SK-N-SH (cell line): ENCODE measurements at regions not wholly inside any gene's neighbourhood (a gene's known extent, or its start where the extent isn't known, plus 50 kb on each side); places are given as distances from the start of the nearest gene placed in this dataset.

Source experiments
- CTCF ChIA-PET: fragments of 300-600, 350-600 bp; formaldehyde crosslinking; extraction: SDS; loops from one replicate; lab custom pipeline; 2021; lab: Yijun Ruan, JAX
- POLR2A ChIA-PET: fragments of 350-600 bp; sonication (Branson Sonifier 250); formaldehyde crosslinking; extraction: SDS; loops from one replicate; lab custom pipeline; 2020; ENCODE audit warnings: antibody characterized with exemption, inconsistent platforms; lab: Yijun Ruan, JAX
- DNase-seq: peaks from one replicate; pipeline ENCODE4 v3.0.0; 2012
- H2AFZ ChIP-seq: fragments of 200-600 bp; sonication (generic); 2 replicates; pipeline ENCODE4 v1.8.1; 2016; ENCODE audit warnings: antibody characterized with exemption, mild to moderate bottlenecking, low read depth
- H3F3A ChIP-seq: fragments of 200-600 bp; sonication (generic); replicated peaks from 2 replicates; pipeline ENCODE3; 2016; ENCODE audit warnings: antibody characterized with exemption, mild to moderate bottlenecking; ENCODE audit not compliant: insufficient read depth
- H3K27ac ChIP-seq, 2 experiments: fragments of 200-500 bp in 1 of 2; fragments of 200-600 bp in 1 of 2; sonication (Bioruptor generic) in 1 of 2; sonication (generic), shearing (Covaris generic) in 1 of 2; 2 replicates each; pipeline versions ENCODE4 v1.5.1 to v1.6.1; 2014 to 2016; ENCODE audit warnings: low read depth in 2 of 2, inconsistent platforms in 1 of 2, low read length in 1 of 2, mild to moderate bottlenecking in 1 of 2, mixed read lengths in 1 of 2
- H3K27me3 ChIP-seq: fragments of 200-600 bp; sonication (generic), shearing (Covaris generic); 2 replicates; pipeline ENCODE4 v1.6.1; 2016; ENCODE audit warnings: mixed run types; ENCODE audit not compliant: insufficient read depth
- H3K36me3 ChIP-seq, 2 experiments: fragments of 200-500 bp in 1 of 2; fragments of 200-600 bp in 1 of 2; sonication (Bioruptor generic) in 1 of 2; sonication (generic) in 1 of 2; replicated peaks in 1 of 2; 2 replicates each; pipeline versions ENCODE3 to v1.5.1; 2014 to 2016; ENCODE audit warnings: low read length in 1 of 2, mild to moderate bottlenecking in 1 of 2; ENCODE audit not compliant: insufficient read depth in 2 of 2, control insufficient read depth in 1 of 2
- H3K4me1 ChIP-seq, 2 experiments: fragments of 200-500 bp in 1 of 2; fragments of 200-600 bp in 1 of 2; sonication (Bioruptor generic) in 1 of 2; sonication (generic), shearing (Covaris generic) in 1 of 2; 2 replicates each; pipeline versions ENCODE4 v1.5.1 to v1.6.1; 2014 to 2016; ENCODE audit warnings: low read depth in 1 of 2, low read length in 1 of 2, mixed run types in 1 of 2; ENCODE audit not compliant: insufficient read depth in 2 of 2, control insufficient read depth in 1 of 2
- H3K4me2 ChIP-seq: fragments of 200-600 bp; sonication (generic), shearing (Covaris generic); 2 replicates; pipeline ENCODE4 v1.6.1; 2017; ENCODE audit warnings: mixed run types
- H3K4me3 ChIP-seq, 2 experiments: fragments of 200-500 bp in 1 of 2; fragments of 200-600 bp in 1 of 2; sonication (Bioruptor generic) in 1 of 2; sonication (generic), shearing (Covaris generic) in 1 of 2; 2 replicates each; pipeline versions ENCODE4 v1.5.1 to v1.8.1; 2014 to 2016; ENCODE audit warnings: low read depth in 2 of 2, inconsistent platforms in 1 of 2, low read length in 1 of 2, mild to moderate bottlenecking in 1 of 2, mixed read lengths in 1 of 2, moderate library complexity in 1 of 2
- H3K79me2 ChIP-seq: fragments of 200-600 bp; sonication (generic); 2 replicates; pipeline ENCODE4 v1.8.1; 2017; ENCODE audit warnings: mild to moderate bottlenecking; ENCODE audit not compliant: insufficient read depth
- H3K9ac ChIP-seq: fragments of 200-600 bp; sonication (generic); 2 replicates; pipeline ENCODE4 v1.6.1; 2017; ENCODE audit warnings: mixed run types
- H3K9me2 ChIP-seq: fragments of 200-600 bp; sonication (generic); 2 replicates; pipeline ENCODE4 v1.6.1; 2017; ENCODE audit warnings: mixed run types
- H3K9me3 ChIP-seq: fragments of 200-600 bp; sonication (generic); 2 replicates; pipeline ENCODE4 v1.6.1; 2017; ENCODE audit warnings: mixed run types, mild to moderate bottlenecking, moderate library complexity
- H4K20me1 ChIP-seq: fragments of 200-600 bp; sonication (generic); 2 replicates; pipeline ENCODE4 v1.6.1; 2017; ENCODE audit warnings: mild to moderate bottlenecking, mixed run types; ENCODE audit not compliant: insufficient read depth
- CTCF ChIP-seq: fragments of 200-600 bp; sonication (generic); IDR thresholded peaks from 2 replicates; pipeline ENCODE4 v1.6.1; 2017; ENCODE audit warnings: antibody characterized with exemption, mild to moderate bottlenecking, moderate library complexity
- FOSL2 ChIP-seq: IDR thresholded peaks from 2 replicates; pipeline ENCODE4 v1.4.0; 2012; ENCODE audit warnings: low read depth, mild to moderate bottlenecking, moderate library complexity, borderline replicate concordance
- FOXM1 ChIP-seq: IDR thresholded peaks from 2 replicates; pipeline ENCODE4 v1.4.0; 2012; ENCODE audit warnings: low read depth, mild to moderate bottlenecking
- GATA2 ChIP-seq: sonication (generic); formaldehyde crosslinking; IDR thresholded peaks from 2 replicates; pipeline ENCODE4 v1.5.0; 2020; ENCODE audit warnings: mild to moderate bottlenecking, missing genetic modification reagents
- IRF3 ChIP-seq: fragments of 150-350 bp; IDR thresholded peaks from 2 replicates; pipeline ENCODE4 v1.6.1; 2016; ENCODE audit warnings: mild to moderate bottlenecking, low read depth, low read length
- JUND ChIP-seq: IDR thresholded peaks from 2 replicates; pipeline ENCODE4 v1.4.0; 2012
- MAX ChIP-seq: IDR thresholded peaks from 2 replicates; pipeline ENCODE4 v1.4.0; 2012; ENCODE audit warnings: low read depth
- NFIC ChIP-seq: IDR thresholded peaks from 2 replicates; pipeline ENCODE4 v1.4.0; 2012; ENCODE audit warnings: borderline replicate concordance
- NRF1 ChIP-seq: IDR thresholded peaks from 2 replicates; pipeline ENCODE4 v1.6.1; 2012; ENCODE audit warnings: low read depth, mild to moderate bottlenecking, low read length
- RFX5 ChIP-seq: IDR thresholded peaks from 2 replicates; pipeline ENCODE4 v1.6.1; 2012; ENCODE audit warnings: mild to moderate bottlenecking, improper control_type of control experiment, low read length
- RXRA ChIP-seq: IDR thresholded peaks from 2 replicates; pipeline ENCODE4 v1.4.0; 2012; ENCODE audit warnings: low read depth, mild to moderate bottlenecking, borderline replicate concordance
- SMC3 ChIP-seq: IDR thresholded peaks from 2 replicates; pipeline ENCODE4 v1.6.1; 2012; ENCODE audit warnings: low read depth, low read length, improper control_type of control experiment
- TCF12 ChIP-seq: IDR thresholded peaks from 2 replicates; pipeline ENCODE4 v1.4.0; 2012
- YY1 ChIP-seq: IDR thresholded peaks from 2 replicates; pipeline ENCODE4 v1.4.0; 2012; ENCODE audit warnings: low read depth, mild to moderate bottlenecking
- ZBTB33 ChIP-seq: IDR thresholded peaks from 2 replicates; pipeline ENCODE4 v1.4.0; 2012; ENCODE audit warnings: low read depth, borderline replicate concordance
- WGBS: methylation state at CpG from one replicate; pipeline ENCODE4 v1.1.6; 2017; ENCODE audit warnings: low lambda C conversion rate; 5-methylcytosine and 5-hydroxymethylcytosine counted together

DNA sequence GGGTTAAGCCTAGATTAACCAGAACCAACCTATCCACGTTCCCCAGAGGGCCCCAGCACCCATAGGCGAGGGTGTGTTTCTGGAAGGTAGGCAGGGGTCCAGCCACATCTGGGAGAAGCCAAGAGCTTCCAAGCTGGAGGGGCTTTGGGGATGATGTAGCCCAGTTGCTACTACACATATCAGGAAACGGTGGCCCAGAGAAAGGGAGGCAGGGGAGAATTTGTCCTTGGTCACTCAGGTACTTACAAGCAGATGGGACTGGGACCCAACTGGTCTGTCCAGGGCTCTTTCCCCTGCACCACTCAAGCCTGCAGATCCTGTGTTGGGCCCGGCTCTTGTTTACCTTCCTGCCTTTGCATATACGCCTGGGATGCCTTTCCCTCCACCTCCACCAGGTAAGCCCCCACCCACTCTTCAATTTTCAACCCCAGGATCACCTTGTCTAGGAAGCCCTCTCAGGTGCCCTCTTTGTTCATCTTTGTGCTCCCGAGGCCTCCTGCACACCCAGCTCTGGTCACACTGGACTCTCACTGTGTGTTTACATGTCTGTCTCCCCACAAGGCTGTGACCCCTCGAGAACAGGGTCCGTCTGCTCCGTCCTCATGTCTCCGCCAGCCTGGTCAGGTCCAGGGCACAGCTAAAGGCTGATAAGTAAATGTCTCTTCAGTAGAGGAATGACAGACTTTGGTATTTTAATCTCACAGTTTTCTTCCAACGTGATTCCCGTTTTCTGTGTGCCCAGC is 204.4 kb upstream of the LINGO1 start:
- TF ChIP-seq TCF12 (no peak), CTCF (no peak), GATA2 (CRISPR knock-in tag) (no peak), IRF3 (no peak), NFIC (no peak), NRF1 (no peak), JUND (no peak), FOXM1 (no peak), FOSL2 (no peak)
- WGBS = 33% methylated on average over 12 of the region's 12 CpGs
- no peaks in the 10 kb centered on the region for H3K9me3 ChIP-seq
- H3K36me3 ChIP-seq = no peaks in the 10 kb centered on the region
- H2AFZ ChIP-seq = no peak overlapping the region
- H3K4me3 ChIP-seq = no peak overlapping the region
- POLR2A ChIA-PET = no interaction called here
- CTCF ChIA-PET = interaction anchor here (1.1 to 3.1 kb wide), 5 partner anchors 14 to 294 kb away, joined by 4 to 30 read pairs (median 8); partner anchors contain the start of gene LINGO1
- H3K9ac ChIP-seq = no peak overlapping the region
- no peaks in the 10 kb centered on the region for H3K79me2 ChIP-seq
- no peaks in the 10 kb centered on the region for H3F3A ChIP-seq
- no peak overlapping the region for H3K4me2 ChIP-seq
- H3K27me3 ChIP-seq = peaks cover 16% of the 10 kb centered on the region; the same call in 1 of the 2 replicates
- H3K27ac ChIP-seq = no peak overlapping the region
- H4K20me1 ChIP-seq = no peaks in the 10 kb centered on the region
- no peaks in the 10 kb centered on the region for H3K9me2 ChIP-seq
- H3K4me1 ChIP-seq = peaks cover 6 to 13% of the 10 kb centered on the region in 2 experiments; a peak in 2 of 4 replicates
- DNase-seq = no peak

GRCh38 chr15:77836121-77836692 is 203.5 kb upstream of the LINGO1 start:
- H3K27ac ChIP-seq = no peak overlapping the region
- CTCF ChIA-PET = interaction anchor here (1.1 to 3.1 kb wide), 4 partner anchors 14 to 293 kb away, joined by 4 to 30 read pairs (median 6); partner anchors contain the start of gene LINGO1
- no peaks in the 10 kb centered on the region for H3K79me2 ChIP-seq
- no peak overlapping the region for H3K4me2 ChIP-seq
- H4K20me1 ChIP-seq = no peaks in the 10 kb centered on the region
- POLR2A ChIA-PET = no interaction called here
- H3K9me2 ChIP-seq = no peaks in the 10 kb centered on the region
- H3K27me3 ChIP-seq = peaks cover 14% of the 10 kb centered on the region; the same call in 1 of the 2 replicates
- H3K4me1 ChIP-seq = peaks cover 4 to 16% of the 10 kb centered on the region in 2 experiments; a peak in 2 of 4 replicates
- H2AFZ ChIP-seq = no peak overlapping the region
- no peaks in the 10 kb centered on the region for H3F3A ChIP-seq
- DNase-seq = peak; percentile 79
- no peaks in the 10 kb centered on the region for H3K36me3 ChIP-seq
- no peak overlapping the region for H3K4me3 ChIP-seq
- H3K9ac ChIP-seq = no peak overlapping the region
- 45% methylated on average over 4 of the region's 6 CpGs for WGBS
- TF ChIP-seq IRF3 = no peak
- no peak for TF ChIP-seq ZBTB33
- peak; percentile 99 for TF ChIP-seq RFX5
- TF ChIP-seq RXRA = no peak
- no peak for TF ChIP-seq MAX
- no peak for TF ChIP-seq SMC3
- TF ChIP-seq YY1 = no peak
- TF ChIP-seq GATA2 (CRISPR knock-in tag) = no peak
- TF ChIP-seq, all 33 proteins: peak for 1
- H3K9me3 ChIP-seq = no peaks in the 10 kb centered on the region
